ENCODE measurements at regions not wholly inside any gene's neighbourhood (a gene's known extent, or its start where the extent isn't known, plus 50 kb on each side); places are given as distances from the start of the nearest gene placed in this dataset.
A peak's percentile ranks its signal among the peaks of the same experiment; 100 is the strongest.
"Not testable (repeated sequence)": the region's sequence is repeated elsewhere in the genome, so short reads cannot be mapped to it uniquely, and the experiment has no call there.

DNA sequence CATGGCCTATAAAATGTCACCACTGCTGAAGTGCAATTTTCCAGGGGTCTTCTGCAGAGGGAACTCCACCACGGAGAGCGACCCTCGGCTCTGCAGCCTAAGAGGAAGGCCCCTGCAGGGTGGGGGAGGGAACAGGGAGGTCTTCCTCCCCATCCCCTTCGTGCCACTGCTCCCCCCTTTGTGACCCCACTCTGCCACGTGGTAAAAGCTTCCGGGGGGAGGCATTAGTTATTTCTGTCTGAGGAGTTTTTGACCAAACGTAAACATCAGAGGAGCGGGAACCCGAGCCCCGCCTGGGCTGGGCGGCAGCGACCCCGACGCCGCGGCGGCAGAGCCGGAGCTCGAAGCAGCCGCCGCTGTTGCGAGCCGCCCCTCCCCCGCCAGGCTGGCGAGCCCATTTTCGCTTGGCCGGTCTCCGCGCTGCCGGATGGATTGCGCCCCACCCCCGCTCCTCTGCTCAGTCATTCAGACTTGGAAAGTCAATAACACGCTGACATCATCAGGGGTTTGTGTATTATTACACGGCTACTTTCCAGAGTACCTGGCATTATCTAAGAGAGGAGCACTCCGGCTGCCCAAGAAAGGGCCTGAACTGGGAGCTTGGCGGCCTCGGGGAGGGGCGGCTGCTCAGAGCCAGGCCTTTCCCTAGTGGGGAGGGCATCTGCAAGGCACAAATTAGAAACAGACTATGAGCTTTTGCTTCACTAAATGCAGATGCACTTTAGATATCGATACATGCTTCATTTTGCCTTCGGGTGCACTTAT lies 162.5 kb upstream of the TBL1XR1 start:
- DNase-seq, result peak; percentile 89 to 90 (median 90)

DNA sequence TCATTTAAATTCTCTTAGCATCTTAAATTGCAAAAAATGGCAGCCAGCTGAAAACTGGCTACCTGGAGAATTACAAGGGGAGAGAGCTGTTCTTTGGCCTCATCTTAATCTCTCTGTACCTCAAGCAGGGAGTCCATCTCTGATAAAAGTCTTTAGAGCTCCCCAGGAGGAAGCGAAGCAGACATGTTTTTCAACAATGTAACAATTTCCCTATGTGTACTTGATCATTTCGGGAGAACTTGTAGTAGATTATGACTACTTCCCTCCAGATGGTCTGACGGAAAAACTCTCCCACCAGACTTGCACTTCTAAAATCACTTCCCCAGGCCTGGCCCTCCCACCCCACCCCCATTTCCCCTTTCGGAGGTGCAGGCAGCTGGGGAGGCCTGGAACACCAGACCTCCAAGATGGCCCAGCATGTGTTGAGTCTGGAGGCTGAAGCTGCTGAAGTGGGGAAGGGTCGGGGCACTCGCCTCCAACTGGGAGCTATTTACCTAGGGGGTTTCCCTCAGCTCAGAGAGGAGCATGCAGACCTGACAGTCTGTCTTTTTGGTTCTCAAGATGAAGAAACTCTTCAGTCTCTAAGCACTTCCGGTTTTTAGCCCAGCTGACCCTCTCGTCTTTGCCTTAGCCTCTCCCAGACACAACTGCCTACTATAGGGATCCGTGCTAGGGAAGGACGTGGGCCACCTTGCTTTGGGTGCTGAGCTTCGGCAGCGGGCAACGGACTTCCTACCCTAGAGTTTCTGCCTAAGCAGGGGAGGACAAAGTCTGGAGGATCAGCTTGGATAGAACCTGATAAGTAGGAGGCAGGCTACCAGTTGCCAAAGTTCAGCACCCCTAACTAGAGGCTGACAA lies 164.0 kb upstream of the TBL1XR1 start:
- no peak for DNase-seq

DNA sequence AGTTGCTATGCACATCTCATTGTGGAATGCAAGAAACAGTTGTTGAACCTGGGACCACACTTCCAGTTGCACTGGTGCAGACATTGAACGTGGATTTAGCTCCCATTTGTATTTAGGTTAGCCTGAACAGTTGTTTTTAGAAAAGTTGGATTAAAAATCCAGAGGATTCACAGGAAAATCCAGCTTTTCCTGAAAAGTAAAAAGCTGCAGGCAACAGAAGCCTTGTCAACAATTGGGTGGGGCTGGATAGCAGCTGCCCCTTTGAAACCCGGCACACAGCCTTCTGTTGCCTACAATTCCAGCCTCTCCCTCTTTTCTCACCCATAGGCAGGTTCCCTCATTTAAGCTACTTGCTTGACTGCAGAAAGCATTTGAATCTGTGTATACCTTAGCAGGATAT lies 165.3 kb upstream of the TBL1XR1 start:
- no peak for DNase-seq

DNA sequence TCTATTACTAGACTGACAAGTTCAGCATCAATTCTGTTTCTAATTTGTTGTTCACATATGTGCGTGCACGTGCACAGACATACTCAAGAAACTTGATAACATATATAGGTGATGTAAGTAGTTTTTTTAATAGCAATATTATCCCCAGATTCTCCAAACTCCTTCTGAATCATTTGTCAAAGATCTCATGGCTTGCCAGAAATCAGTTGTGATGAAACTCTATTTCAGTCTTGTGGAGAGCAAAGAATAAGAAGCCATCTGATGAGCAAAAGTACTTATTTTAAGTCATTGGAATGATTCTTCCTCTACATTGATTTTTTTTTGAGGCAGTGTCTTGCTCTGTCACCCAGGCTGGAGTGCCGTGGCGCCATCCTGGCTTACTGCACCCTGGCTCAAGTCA lies 167.0 kb upstream of the TBL1XR1 start:
- DNase-seq, result no peak

DNA sequence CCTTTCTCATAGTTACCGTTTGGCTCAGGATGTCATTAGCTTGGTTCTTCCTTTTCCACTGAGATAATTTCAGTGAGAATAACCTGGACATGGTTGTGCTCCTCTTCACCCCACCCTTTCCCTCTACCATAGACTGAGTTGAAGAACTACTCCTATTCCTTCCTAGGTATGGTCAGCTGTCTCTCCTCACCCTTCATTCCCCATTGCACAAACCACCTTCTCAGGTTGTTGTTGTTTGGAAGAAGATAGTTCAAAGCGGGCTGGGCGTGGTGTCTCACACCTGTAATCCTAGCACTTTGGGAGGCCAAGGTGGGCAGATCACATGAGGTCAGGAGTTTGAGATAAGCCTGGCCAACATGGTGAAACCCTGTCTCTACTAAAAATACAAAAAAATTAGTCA lies 168.0 kb upstream of the TBL1XR1 start:
- DNase-seq, result not testable (repeated sequence)

DNA sequence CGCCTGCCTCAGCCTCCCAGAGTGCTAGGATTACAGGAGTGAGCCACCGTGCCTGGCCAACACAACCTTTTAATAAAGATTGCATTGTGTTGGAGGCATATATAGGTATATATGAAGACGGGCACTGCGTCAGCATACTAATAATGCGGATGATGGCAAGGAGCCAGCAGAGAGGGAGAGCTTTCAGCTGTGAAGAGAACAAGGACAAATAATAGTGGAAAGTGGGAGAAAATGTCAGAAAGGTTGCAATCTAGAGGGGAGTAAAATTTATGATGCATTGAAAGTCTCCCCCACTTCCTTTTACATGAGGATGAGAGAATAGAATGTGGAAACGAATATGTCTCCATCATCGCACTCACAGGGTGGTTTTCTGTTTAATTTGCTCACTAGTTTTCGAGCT lies 170.5 kb upstream of the TBL1XR1 start:
- DNase-seq, result no peak

DNA sequence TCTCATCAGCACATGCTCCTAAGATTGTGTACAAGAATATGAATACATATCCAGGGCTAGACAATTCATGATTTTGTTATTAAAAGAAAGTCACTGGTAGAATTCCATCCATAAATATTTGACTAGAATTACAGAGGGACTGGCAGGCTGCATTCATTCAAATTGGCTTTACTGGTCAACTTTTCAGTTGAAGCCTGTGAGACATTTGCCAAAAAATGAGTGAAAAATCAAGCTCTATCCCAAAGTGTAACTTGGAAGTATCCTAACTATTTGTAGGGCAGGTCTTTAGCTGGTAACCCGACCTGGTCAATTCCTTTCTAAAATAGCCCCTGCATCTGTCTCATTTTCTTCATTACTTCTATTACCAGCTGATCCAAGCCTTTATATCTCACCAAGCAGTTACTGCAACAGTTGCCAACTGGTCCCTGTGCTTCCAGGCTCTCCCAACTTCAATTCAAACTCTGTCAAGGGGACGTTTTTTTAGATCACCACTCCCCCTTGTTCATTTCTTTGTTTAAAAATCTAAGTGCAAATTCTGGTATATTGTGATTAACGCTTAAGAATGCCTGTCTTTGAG lies 173.1 kb upstream of the TBL1XR1 start:
- no peak for DNase-seq

DNA sequence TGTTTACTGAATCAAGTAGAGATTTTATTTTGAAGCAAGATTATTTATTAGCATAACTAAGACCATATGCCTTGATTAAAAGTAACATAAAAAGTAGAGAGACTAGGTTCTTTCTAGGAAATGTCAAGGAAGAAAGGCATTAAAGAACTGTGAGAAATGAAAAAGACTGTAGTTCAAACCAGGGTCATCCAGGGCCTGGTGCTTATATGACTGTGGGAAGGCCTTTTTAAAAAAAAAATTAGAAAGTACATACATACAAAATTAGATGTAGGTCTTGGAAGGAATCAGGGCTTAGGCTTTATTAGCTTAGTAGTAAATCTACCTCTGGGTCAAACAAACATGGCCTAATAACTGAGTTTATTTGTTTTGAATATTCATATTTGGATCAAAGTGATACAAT lies 173.9 kb upstream of the TBL1XR1 start:
- no peak for DNase-seq

DNA sequence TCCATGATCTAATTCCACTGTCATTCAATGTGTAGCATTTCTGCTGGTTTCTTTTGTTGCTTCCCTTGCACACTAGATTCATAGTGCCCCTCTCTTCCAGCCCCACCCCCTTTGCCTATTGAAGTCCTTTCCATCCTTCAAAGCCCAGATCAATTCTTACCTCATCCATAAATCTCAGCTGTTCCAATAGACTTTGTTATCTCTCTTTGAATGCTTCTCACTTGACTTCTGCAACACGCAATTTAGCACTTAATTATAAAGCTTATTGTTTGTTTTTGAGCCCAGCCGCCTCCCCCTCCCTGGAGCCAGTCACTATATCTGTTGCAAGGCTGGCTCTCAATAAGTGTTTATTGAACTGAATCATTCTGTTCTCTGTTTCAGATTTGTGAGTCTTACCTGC lies 174.6 kb upstream of the TBL1XR1 start:
- no peak for DNase-seq

DNA sequence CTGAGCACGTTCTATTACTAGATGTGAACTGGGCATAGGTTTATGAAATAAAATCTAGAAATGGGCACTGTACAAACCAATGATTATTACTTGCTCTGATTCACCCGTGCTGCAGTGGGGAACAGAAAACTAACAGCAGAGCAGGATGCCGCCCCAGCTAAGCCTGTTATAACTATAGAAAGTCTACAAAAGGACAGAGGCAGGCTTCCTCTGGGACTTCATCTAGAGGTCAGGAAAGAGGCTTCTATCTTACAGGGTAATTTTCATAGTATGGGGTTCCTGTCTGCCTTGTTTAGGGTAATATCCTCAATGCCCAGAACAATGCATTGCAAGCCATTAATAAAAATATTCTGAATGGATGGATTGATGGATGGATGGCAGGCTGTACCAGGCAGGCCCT lies 177.0 kb upstream of the TBL1XR1 start:
- DNase-seq, result no peak

DNA sequence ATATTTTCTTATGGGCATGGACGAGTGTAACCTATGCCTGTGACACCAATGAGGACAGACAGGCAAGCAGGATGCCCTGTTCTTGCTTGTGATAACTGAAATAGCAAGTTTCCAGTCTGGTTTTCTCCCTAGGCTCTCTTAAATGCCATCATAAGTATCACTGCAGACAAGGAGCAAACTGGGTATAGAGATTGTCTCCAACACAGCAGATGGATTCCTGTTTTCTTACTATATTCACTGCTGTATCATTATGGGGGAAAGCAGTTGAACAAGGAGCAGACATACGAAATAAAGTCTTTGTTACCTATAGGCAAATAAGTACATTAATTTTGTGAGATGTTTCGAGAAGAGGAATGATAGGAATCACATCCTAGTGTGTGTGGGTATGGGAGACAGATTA lies 178.0 kb upstream of the TBL1XR1 start:
- no peak for DNase-seq

DNA sequence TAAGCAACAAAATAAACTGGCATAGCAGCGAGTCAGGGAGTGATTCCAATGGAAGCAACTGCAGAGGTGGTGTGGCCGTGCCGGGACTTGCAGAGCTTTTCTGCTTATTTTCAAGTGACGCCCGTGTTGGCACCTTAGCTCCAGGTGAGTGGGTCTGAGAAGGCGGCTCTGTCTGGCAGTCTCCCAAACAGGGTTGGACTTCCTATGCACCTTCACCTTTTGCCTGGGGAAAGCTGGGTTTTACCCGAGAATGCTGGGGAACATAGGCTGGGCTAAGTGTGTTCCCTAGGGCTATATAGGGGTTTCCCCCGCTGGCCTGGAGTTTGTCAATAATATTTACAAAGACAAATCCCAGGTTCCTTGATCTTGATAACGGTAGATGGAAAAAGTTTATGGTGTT lies 179.9 kb upstream of the TBL1XR1 start:
- DNase-seq, result no peak

DNA sequence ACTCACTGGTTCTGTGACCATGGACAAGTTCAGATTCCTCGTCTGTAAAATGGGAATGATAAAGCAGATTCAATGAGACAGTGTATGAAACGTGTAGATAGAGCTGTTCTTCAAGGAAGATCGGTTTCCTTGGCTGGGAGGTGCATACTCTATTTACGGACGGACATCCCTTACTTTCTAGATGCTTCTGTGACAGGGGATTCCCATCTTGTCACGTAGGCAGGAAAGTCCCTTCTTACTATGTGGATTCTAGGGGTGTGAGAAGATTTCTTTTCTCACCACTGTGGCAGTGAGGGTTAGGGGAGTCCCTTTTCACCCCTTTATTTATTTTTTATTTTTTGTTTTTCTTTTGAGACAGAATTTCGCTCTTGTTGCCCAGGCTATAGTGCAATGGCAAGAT lies 180.9 kb upstream of the TBL1XR1 start:
- no peak for DNase-seq

DNA sequence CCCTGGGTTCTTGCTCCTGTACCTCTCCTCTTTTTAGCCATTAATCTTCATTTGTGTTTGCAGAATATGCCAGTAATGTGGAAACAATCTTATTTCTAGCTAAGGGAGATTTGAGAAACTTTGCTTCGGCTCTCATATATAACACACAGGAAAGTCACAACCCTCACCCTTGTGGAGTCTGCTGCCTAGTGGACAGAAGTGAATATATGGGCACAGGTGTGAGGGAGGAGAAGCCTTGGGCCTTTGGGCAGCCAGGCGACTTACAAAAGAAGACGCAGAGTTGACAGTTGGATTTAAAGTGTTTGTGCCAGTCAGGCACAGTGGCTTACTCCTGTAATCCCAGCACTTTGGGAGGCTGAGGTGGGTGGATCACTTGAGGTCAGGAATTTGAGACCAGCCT lies 181.8 kb upstream of the TBL1XR1 start:
- DNase-seq, result no peak

DNA sequence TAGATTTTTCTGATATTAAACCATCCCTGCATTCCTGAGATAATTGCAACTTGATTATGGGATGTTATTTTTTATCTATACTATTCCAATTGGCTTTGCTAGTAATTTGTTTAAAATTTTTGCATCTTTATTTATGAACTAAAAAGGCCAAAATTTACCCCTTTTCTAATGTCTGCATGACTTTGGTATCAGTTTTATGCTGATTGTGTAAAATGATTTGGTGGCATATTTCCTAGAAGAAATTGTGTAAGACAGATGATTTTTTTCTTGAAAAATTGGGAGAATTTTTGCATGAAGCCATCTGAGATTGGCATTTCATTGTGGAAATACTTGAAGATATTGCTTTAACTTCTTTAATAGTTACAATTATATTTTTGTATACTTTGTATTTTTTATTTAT lies 183.8 kb upstream of the TBL1XR1 start:
- DNase-seq, result no peak

DNA sequence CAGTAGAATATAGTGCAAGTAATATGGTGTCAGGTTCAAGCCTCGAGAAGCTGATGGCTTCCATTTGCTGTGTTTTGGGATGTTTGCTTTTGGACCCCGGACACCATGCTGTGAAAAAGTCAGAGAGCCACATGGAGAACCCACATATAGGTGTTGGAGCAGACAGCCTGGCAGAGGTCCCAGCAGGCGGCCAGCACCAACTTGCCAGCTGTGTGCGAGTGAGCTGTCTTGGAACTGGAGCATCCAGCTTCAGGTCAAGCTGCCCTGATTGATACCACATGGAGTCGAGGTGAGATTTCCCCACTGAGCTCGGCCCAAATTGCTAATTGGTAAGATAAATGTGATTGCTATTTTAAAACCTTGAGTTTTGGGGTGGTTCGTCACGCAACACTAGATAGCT lies 185.7 kb upstream of the TBL1XR1 start:
- DNase-seq, result no peak

DNA sequence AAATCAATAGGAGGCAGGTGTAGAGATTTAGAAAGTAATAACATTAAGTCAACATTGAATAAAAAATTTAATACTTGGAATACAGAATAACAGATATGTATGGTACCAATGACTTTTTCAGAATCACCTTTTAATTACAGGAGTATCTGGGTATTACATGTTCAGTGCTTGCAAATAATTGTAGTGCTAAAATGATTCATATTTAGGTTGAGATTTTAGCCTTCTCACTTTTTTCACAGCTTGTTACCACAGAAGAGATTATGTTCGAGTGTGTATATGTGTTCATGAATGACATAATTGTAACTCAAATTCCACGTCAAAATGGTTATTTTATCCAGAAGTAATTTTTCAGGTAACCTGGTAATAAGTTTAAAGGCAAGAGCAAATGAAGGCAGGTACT lies 187.9 kb upstream of the TBL1XR1 start:
- DNase-seq, result no peak

DNA sequence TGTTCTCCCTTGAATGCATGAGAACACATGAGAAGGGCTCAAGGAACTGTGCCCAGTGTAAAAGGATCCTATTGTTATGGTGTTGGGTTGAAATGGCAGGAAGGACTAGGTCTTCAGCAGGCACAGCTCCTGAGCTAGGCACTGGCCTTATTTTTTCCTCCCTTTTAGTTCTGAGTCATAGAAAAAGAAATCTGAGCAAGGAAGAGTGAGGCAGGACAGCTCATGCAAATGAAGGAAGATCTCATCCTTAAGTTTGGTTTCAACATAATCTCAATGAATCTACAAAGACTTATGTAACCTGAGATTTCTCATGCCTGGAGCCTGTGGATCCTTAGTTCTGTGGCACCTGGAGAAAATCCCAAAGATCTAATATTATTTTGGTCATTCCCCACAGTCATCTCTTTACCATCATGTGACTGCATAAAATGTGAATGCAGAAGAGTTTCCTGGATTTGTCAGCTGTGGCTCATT lies 188.6 kb upstream of the TBL1XR1 start:
- no peak for DNase-seq

DNA sequence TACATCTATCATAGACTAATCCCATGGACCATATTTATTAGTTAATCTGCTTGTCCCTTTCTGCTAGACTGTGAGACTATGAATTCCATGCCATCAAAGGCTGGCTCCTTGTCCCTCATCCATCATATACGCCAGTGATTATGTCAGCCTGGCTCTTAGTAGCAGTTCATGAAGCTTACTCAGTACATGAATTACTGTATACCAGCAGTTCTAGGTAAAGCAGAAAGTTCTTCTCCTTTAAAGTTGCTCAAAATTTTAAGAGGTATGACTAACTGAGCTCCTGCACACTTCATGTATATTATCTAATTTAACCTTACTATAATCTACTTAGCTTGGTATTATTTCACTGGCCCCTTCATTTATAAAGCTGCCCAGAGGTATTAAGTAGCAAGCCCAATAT lies 190.9 kb upstream of the TBL1XR1 start:
- DNase-seq, result no peak

DNA sequence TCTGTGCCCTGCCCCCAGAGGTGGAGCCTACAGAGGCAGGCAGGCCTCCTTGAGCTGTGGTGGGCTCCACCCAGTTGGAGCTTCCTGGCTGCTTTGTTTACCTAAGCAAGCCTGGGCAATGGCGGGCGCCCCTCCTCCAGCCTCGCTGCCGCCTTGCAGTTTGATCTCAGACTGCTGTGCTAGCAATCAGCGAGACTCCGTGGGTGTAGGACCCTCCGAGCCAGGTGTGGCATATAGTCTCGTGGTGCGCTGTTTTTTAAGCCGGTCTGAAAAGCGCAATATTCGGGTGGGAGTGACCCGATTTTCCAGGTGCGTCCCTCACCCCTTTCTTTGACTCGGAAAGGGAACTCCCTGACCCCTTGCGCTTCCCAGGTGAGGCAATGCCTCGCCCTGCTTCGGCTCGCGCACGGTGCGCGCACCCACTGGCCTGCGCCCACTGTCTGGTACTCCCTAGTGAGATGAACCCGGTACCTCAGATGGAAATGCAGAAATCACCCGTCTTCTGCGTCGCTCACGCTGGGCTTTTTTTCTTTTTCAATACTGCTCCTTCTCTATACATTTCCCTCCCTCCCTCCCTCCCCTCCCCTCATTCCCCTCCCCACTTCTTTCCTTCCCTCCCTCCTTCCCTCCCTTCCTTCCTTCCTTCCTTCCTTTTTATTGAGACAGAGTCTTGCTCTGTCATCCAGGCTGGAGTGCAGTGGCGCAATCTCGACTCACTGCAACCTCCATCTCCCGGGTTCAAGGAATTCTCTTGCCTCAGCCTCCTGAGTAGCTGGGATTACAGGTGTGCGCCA lies 197.1 kb upstream of the TBL1XR1 start:
- not testable (repeated sequence) for DNase-seq

DNA sequence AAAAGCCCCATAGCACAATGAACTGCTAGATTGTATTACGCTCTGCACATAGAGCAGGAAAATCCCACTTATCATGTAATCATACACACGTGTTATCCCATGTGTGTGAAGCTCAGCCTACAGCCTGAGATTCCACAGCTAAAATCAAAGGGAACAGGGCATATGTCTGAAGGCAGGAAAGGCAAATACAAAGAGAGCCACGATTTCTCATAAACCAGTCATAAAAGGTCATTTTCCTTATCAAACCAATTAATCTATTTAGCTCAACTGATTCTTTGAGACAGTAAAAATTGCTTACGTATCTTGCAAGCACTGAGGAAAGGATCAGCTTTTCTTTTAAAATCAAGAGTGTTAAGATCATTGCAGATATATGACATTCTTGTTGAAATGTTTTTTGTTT lies 199.5 kb upstream of the TBL1XR1 start:
- DNase-seq, result no peak

DNA sequence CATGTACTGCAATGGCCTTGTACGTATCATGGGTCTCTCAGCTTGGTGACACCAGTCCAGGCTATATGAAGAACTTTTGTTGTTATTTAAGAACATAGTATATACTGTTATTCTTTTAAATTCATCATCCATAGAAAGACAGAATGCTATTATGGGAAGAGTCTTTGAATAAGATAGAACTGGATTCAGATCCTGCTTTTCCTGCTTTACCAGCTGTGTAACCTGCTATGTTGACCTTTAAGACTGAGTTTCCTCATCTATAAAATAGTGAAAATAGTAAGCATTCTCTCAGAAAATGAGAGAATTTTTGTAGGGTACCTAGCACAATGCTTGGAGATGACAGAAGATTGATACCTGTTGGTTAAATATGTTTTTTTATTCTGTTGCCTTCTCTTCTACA lies 204.1 kb upstream of the TBL1XR1 start:
- no peak for DNase-seq

DNA sequence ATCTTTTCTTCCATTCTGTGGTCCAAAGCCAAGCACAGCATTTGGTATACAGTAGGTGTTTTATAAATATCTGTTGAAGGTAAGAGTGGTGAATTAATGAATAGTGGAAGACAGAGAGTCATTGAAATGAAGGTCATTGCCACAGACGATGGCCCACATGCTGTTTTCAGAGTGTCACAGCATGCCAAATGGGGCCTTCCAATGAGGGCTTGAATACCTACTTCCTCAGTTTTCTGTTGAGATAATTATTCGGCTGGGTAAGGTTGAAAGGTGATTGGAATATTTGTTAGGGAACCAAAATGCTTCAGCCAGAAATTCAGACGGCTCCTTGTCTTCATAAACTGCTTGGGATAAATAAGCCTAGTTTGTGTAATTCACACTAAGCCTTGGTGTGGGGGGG lies 205.3 kb upstream of the TBL1XR1 start:
- no peak for DNase-seq

Data from activated CD4-positive, CD25-positive, alpha-beta regulatory T cell (primary cell).